ENCODE measurements at regions not wholly inside any gene's neighbourhood (a gene's known extent, or its start where the extent isn't known, plus 50 kb on each side); places are given as distances from the start of the nearest gene placed in this dataset.

- Histone ChIP-seq H3F3A (ENCODE audit: insufficient read depth, low read length) (no peaks in the 10 kb centered on the region), H3K27me3 (ENCODE audit: insufficient read depth, low read length) (no peaks in the 10 kb centered on the region), H3K4me1 (ENCODE audit: insufficient read depth, low read length, severe bottlenecking) (no peaks in the 10 kb centered on the region), H3K4me3 (ENCODE audit: low read depth, low read length, poor library complexity, severe bottlenecking) (no peak overlapping the region), H4K20me1 (ENCODE audit: insufficient read depth, low read length) (no peaks in the 10 kb centered on the region), H3K9me2 (ENCODE audit: low read depth, low read length) (no peaks in the 10 kb centered on the region), H3K27ac (ENCODE audit: low read depth, low read length, poor library complexity, severe bottlenecking) (no peak overlapping the region), H3K79me2 (ENCODE audit: insufficient read depth, low read length) (no peaks in the 10 kb centered on the region), H3K36me3 (ENCODE audit: insufficient read depth, low read length) (no peaks in the 10 kb centered on the region), H3K9ac (ENCODE audit: low read length) (no peak overlapping the region), H3K9me3 (ENCODE audit: low read length) (no peaks in the 10 kb centered on the region), H2AFZ (ENCODE audit: low read length) (no peak overlapping the region), H3K4me2 (ENCODE audit: low read length) (no peak overlapping the region)
- no peak for TF ChIP-seq CTCF (IDR thresholded peaks at IDR 0.05; ENCODE audit: low read length)
- no peak for TF ChIP-seq EZH2 (IDR thresholded peaks at IDR 0.05; ENCODE audit: borderline replicate concordance, low read length)
These were observed 164.3 kb downstream of the HS3ST1 start for GRCh38 chr4:11264346-11264745.

- Histone ChIP-seq H3K4me3 (ENCODE audit: low read depth, low read length, poor library complexity, severe bottlenecking) (no peak overlapping the region), H3K4me2 (ENCODE audit: low read length) (no peak overlapping the region), H2AFZ (ENCODE audit: low read length) (no peak overlapping the region), H3F3A (ENCODE audit: insufficient read depth, low read length) (no peaks in the 10 kb centered on the region), H3K27me3 (ENCODE audit: insufficient read depth, low read length) (no peaks in the 10 kb centered on the region), H3K36me3 (ENCODE audit: insufficient read depth, low read length) (no peaks in the 10 kb centered on the region), H3K9ac (ENCODE audit: low read length) (no peak overlapping the region), H3K4me1 (ENCODE audit: insufficient read depth, low read length, severe bottlenecking) (no peaks in the 10 kb centered on the region), H3K27ac (ENCODE audit: low read depth, low read length, poor library complexity, severe bottlenecking) (no peak overlapping the region), H3K9me2 (ENCODE audit: low read depth, low read length) (no peaks in the 10 kb centered on the region), H4K20me1 (ENCODE audit: insufficient read depth, low read length) (no peaks in the 10 kb centered on the region), H3K79me2 (ENCODE audit: insufficient read depth, low read length) (no peaks in the 10 kb centered on the region), H3K9me3 (ENCODE audit: low read length) (no peaks in the 10 kb centered on the region)
- TF ChIP-seq EZH2 (IDR thresholded peaks at IDR 0.05; ENCODE audit: borderline replicate concordance, low read length): no peak
- no peak for TF ChIP-seq CTCF (IDR thresholded peaks at IDR 0.05; ENCODE audit: low read length)
These were observed 165.5 kb downstream of the HS3ST1 start for GRCh38 chr4:11263208-11263607.

- Histone ChIP-seq H3F3A (ENCODE audit: insufficient read depth, low read length) (no peaks in the 10 kb centered on the region), H3K9ac (ENCODE audit: low read length) (no peak overlapping the region), H4K20me1 (ENCODE audit: insufficient read depth, low read length) (no peaks in the 10 kb centered on the region), H3K4me3 (ENCODE audit: low read depth, low read length, poor library complexity, severe bottlenecking) (no peak overlapping the region), H2AFZ (ENCODE audit: low read length) (no peak overlapping the region), H3K4me1 (ENCODE audit: insufficient read depth, low read length, severe bottlenecking) (no peaks in the 10 kb centered on the region), H3K9me2 (ENCODE audit: low read depth, low read length) (no peaks in the 10 kb centered on the region), H3K36me3 (ENCODE audit: insufficient read depth, low read length) (no peaks in the 10 kb centered on the region), H3K27me3 (ENCODE audit: insufficient read depth, low read length) (no peaks in the 10 kb centered on the region), H3K9me3 (ENCODE audit: low read length) (no peaks in the 10 kb centered on the region), H3K27ac (ENCODE audit: low read depth, low read length, poor library complexity, severe bottlenecking) (no peak overlapping the region), H3K79me2 (ENCODE audit: insufficient read depth, low read length) (no peaks in the 10 kb centered on the region), H3K4me2 (ENCODE audit: low read length) (no peak overlapping the region)
- TF ChIP-seq EZH2 (IDR thresholded peaks at IDR 0.05; ENCODE audit: borderline replicate concordance, low read length) (no peak), CTCF (IDR thresholded peaks at IDR 0.05; ENCODE audit: low read length) (no peak)
These were observed 167.4 kb downstream of the HS3ST1 start for GRCh38 chr4:11261066-11261850.

All from OCI-LY1 (cell line).